NCI-H2081 treated with DMSO at 0.1 percent for 48 hours (cell line): ENCODE measurements at regions not wholly inside any gene's neighbourhood (a gene's known extent, or its start where the extent isn't known, plus 50 kb on each side); places are given as distances from the start of the nearest gene placed in this dataset.
A peak's percentile ranks its signal among the peaks of the same experiment; 100 is the strongest.

Experiments used
- DNase-seq: peaks from one replicate; lab custom pipeline; 2025; lab: John Stamatoyannopoulos, UW

DNA sequence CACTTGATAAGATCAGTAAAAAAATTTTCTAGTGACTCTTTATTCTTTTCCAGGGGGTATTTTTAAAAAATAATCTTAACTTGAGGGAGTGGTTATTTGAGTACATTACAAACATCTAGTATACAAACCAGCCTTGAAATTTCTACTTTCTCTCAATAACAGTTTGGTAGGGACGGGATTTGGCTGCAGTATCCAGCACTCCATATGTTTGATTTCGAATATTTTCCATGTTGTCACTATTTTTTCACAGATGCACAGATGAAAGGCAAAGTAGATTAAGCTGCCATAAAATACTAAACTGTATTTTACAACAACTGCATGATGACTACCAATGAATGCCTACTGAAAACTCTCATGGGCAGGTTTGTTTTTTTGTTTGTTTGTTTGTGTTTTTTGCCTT is 225.0 kb downstream of the COX7B2 start:
- DNase-seq: no peak

DNA sequence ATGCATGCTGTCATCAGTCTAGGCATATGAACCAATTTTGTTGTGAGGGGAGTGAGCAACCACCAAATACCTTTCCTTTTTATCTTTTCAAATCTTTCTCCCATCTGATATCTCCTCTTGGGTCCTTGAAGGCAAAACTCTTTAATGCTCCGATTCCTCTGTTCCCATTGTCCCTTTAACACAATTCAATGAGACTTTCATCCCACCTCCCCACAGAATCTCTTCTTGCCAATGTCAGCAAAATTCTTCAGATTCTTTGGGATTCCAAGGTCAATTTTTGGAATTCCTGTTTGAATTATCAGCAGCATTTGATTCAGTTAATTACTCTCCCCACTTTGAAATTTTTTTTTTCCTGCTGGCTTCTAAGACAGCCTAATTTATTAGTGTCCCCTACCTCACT is 232.7 kb downstream of the COX7B2 start:
- DNase-seq: no peak

DNA sequence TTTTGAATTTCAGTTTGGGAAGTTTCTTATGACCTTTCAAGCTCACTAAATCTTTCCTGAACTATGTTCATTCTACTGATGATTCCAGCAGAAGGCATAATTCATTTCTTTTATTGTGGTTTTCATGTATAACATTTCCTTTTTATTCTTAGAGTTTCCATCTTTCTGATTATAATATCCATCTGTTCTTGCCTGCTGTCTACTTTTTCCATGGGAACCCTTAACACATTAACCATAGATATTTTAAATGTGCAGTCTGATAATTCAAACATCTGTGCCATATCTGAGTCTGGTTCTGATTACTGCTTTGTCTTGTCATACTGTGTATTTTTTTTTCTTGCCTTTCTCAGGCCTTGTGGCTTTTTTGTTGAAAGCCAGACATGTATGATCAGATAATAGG is 234.7 kb downstream of the COX7B2 start:
- no peak for DNase-seq

DNA sequence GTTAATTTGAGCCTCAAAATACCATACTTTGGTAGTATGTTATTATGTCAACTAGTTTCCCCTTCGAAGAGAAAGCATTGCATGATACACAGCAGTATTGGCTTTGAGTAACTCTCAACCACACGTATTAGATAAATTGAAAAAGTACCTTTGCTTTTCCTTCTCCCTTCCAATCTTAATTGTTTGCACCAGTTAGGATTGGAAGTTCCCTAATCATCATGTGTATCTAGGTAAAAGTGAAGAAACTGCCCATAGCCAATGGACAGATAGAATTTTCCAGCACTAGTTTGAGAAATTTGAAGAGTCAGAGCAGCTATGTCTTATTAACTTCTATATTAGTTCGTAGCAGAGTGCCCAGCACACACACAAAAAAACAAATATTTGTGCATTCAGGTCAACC is 241.3 kb downstream of the COX7B2 start:
- DNase-seq: no peak

DNA sequence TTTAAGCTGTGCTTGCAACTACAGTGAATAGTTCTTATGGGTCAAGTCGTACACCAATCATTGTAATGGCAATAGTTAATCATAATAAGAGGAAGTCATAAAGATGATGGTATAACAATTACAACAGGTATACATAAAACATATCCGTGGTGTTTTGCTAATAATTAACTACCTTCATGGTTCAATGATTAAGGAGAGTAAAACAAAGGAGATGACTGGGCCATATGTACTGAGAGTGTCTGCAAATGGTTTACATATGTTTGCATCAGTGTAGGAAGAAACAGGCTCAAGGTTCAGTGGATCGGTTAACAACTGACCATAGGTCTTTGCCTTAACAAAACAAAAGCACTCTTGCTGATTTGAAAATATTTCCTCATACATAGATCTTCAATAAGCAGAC is 253.0 kb downstream of the COX7B2 start:
- DNase-seq: no peak

DNA sequence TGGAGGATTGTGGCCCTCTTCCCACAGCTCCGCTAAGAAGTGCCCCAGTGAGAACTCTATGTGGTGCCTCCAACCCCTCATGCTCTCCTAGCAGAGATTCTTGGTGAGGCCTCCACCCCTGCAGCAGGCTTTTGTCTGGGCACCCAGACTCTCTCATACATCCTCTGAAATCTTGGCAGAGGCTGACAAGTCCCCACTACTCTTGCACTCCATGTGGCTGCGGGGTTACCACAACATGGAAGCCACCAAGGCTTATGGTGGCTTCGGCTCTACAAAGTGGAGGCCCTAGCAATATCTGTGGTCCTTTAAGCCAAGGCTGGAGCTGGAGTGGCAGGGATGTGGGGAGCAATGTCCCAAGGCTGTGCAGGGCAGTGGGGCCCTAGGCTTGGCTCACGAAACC is 255.2 kb downstream of the COX7B2 start:
- no peak for DNase-seq

DNA sequence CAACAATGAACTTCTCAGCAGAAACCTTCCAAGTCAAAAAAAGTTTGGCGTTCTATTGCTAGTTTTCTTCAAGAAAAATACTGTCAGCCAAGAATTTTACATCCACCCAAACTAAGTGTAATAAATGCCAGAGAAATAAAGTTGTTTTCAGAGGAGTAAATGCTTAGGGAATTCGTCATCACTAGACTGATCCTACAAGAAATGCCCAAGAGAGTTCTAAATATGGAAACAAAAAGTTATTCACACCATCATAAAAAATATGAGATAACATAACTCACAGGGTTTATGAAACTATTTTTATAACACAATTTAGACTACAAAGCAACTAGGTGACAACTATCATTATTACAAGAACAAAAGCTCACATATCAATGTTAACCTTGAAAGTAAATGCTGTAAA is 259.5 kb upstream of the GABRA2 start:
- DNase-seq: no peak

DNA sequence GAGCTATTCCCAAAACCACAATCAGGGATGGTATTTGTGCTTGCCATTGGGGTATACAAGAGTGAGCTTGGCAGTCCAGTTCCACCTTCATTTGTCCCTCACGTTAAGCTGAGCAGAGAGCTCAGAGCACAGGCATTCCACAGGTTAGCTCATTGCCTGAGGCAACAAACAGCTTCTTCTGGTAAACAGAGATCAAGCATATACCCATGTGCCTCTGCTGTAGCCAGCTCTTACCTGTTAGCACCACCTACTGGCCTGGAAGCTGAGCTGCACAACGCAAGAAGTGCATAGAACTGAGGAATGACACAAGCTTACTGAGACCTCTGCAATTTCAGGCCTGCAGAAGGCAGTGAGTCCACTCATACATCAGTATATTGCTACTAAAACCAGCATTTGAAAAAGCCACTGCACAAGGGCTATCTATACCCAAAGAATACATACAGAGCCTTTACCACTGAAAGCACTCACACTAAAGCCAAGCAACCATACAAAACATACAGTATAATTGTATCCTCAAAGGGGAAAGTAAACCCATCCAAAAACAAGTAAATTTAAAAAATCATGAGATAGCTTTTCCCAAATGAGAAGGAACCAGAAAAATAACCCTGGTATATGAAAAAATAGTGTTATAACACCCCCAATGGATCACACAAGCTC is 258.3 kb upstream of the GABRA2 start:
- peak; percentile 17 for DNase-seq

DNA sequence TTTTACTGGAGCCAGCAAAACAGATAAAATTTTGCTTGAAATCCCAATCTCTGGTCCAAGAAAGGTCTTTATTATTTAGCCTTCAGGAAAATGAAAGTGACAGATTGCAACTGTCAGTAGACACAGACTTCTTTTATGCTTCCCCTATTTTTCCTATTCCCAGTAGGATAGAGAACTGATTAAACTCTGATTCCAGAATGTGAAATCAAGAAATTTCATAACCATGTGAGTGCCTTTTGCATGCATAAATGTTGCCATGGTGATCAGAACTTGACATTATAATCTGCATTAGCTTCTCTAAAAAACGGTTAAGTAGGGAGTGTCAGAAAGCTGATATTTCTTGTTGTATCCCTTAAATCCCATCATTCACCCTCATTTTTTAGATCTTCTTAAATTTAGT is 255.2 kb upstream of the GABRA2 start:
- no peak for DNase-seq
